ENCODE measurements at regions not wholly inside any gene's neighbourhood (a gene's known extent, or its start where the extent isn't known, plus 50 kb on each side); places are given as distances from the start of the nearest gene placed in this dataset.
A peak's percentile ranks its signal among the peaks of the same experiment; 100 is the strongest.

GRCh38 chr5:38716516-38716915 is 129.3 kb upstream of the OSMR start:
- Histone ChIP-seq H3K27ac (ENCODE audit: low read depth, low read length) (no peak overlapping the region), H3K27me3 (ENCODE audit: insufficient read depth, low read length) (peaks cover 2% of the 10 kb centered on the region), H3K79me2 (ENCODE audit: insufficient read depth, low read length) (no peaks in the 10 kb centered on the region), H3K4me2 (ENCODE audit: low read length) (no peak overlapping the region), H3K9me3 (ENCODE audit: insufficient read depth, low read depth, low read length) (no peaks in the 10 kb centered on the region), H4K20me1 (ENCODE audit: insufficient read depth, low read length) (no peaks in the 10 kb centered on the region), H3K4me3 (ENCODE audit: insufficient read depth, low read depth, low read length) (no peak overlapping the region), H2AFZ (ENCODE audit: low read depth, low read length) (no peak overlapping the region), H3K9ac (ENCODE audit: low read length) (no peak overlapping the region), H3K4me1 (ENCODE audit: insufficient read depth, low read length) (peaks cover 3% of the 10 kb centered on the region), H3K36me3 (ENCODE audit: insufficient read depth, low read length) (no peaks in the 10 kb centered on the region)
- FAIRE-seq (no peak), DNase-seq (ENCODE audit: low read depth) (no peak)
- H3K4me1 Mint-ChIP-seq (ENCODE audit: low read depth, unreplicated experiment) = peaks cover 4% of the 10 kb centered on the region
- H3K9me3 Mint-ChIP-seq (ENCODE audit: unreplicated experiment) = no peaks in the 10 kb centered on the region
- no peaks in the 10 kb centered on the region for H3K36me3 Mint-ChIP-seq (ENCODE audit: low read depth, unreplicated experiment)
- H3K4me3 Mint-ChIP-seq (ENCODE audit: unreplicated experiment) = no peak overlapping the region
- peaks cover 5% of the 10 kb centered on the region for H3K27me3 Mint-ChIP-seq (ENCODE audit: low read depth, unreplicated experiment)
- no peak for TF ChIP-seq EZH2 (IDR thresholded peaks at IDR 0.05; ENCODE audit: insufficient read depth, low read length)
- H3K27ac Mint-ChIP-seq (ENCODE audit: unreplicated experiment) = no peak overlapping the region

- Histone ChIP-seq H4K20me1 (ENCODE audit: insufficient read depth, low read length) (no peaks in the 10 kb centered on the region), H3K79me2 (ENCODE audit: insufficient read depth, low read length) (no peaks in the 10 kb centered on the region), H3K4me1 (ENCODE audit: insufficient read depth, low read length) (peaks cover 3% of the 10 kb centered on the region), H3K27ac (ENCODE audit: low read depth, low read length) (no peak overlapping the region), H3K9ac (ENCODE audit: low read length) (no peak overlapping the region), H3K9me3 (ENCODE audit: insufficient read depth, low read depth, low read length) (no peaks in the 10 kb centered on the region), H3K36me3 (ENCODE audit: insufficient read depth, low read length) (no peaks in the 10 kb centered on the region), H3K4me3 (ENCODE audit: insufficient read depth, low read depth, low read length) (no peak overlapping the region), H3K27me3 (ENCODE audit: insufficient read depth, low read length) (no peaks in the 10 kb centered on the region), H3K4me2 (ENCODE audit: low read length) (no peak overlapping the region), H2AFZ (ENCODE audit: low read depth, low read length) (no peak overlapping the region)
- Mint-ChIP-seq H3K9me3 (ENCODE audit: unreplicated experiment) (no peaks in the 10 kb centered on the region), H3K27me3 (ENCODE audit: low read depth, unreplicated experiment) (peaks cover 6% of the 10 kb centered on the region), H3K27ac (ENCODE audit: unreplicated experiment) (no peak overlapping the region), H3K4me3 (ENCODE audit: unreplicated experiment) (no peak overlapping the region), H3K4me1 (ENCODE audit: low read depth, unreplicated experiment) (peaks cover 4% of the 10 kb centered on the region), H3K36me3 (ENCODE audit: low read depth, unreplicated experiment) (no peaks in the 10 kb centered on the region)
- TF ChIP-seq CTCF (IDR thresholded peaks at IDR 0.05; ENCODE audit: insufficient read depth, low read depth, low read length) (no peak), EZH2 (IDR thresholded peaks at IDR 0.05; ENCODE audit: insufficient read depth, low read length) (no peak)
- FAIRE-seq (no peak), DNase-seq (ENCODE audit: low read depth) (no peak)
Observed at GRCh38 chr5:38718771-38719391, 126.9 kb upstream of the OSMR start.

GRCh38 chr5:38719403-38719802 is 126.4 kb upstream of the OSMR start:
- Mint-ChIP-seq H3K36me3 (ENCODE audit: low read depth, unreplicated experiment) (no peaks in the 10 kb centered on the region), H3K27ac (ENCODE audit: unreplicated experiment) (no peak overlapping the region), H3K9me3 (ENCODE audit: unreplicated experiment) (no peaks in the 10 kb centered on the region), H3K4me1 (ENCODE audit: low read depth, unreplicated experiment) (peaks cover 4% of the 10 kb centered on the region), H3K27me3 (ENCODE audit: low read depth, unreplicated experiment) (peaks cover 6% of the 10 kb centered on the region), H3K4me3 (ENCODE audit: unreplicated experiment) (no peak overlapping the region)
- no peaks in the 10 kb centered on the region for H4K20me1 ChIP-seq (ENCODE audit: insufficient read depth, low read length)
- FAIRE-seq (no peak), DNase-seq (ENCODE audit: low read depth) (no peak)
- peak overlapping the region; percentile 51 for H3K27ac ChIP-seq (ENCODE audit: low read depth, low read length)
- H2AFZ ChIP-seq (ENCODE audit: low read depth, low read length) = no peak overlapping the region
- peak overlapping the region; percentile 41 for H3K4me2 ChIP-seq (ENCODE audit: low read length)
- H3K79me2 ChIP-seq (ENCODE audit: insufficient read depth, low read length) = no peaks in the 10 kb centered on the region
- peaks cover 3% of the 10 kb centered on the region for H3K4me1 ChIP-seq (ENCODE audit: insufficient read depth, low read length)
- H3K4me3 ChIP-seq (ENCODE audit: insufficient read depth, low read depth, low read length) = no peak overlapping the region
- H3K9me3 ChIP-seq (ENCODE audit: insufficient read depth, low read depth, low read length) = no peaks in the 10 kb centered on the region
- TF ChIP-seq EZH2 (IDR thresholded peaks at IDR 0.05; ENCODE audit: insufficient read depth, low read length) (no peak), CTCF (IDR thresholded peaks at IDR 0.05; ENCODE audit: insufficient read depth, low read depth, low read length) (no peak)
- peak overlapping the region; percentile 42 for H3K9ac ChIP-seq (ENCODE audit: low read length)
- no peaks in the 10 kb centered on the region for H3K36me3 ChIP-seq (ENCODE audit: insufficient read depth, low read length)
- no peaks in the 10 kb centered on the region for H3K27me3 ChIP-seq (ENCODE audit: insufficient read depth, low read length)

Data from astrocyte (in vitro differentiated cells and primary cell).